ENCODE measurements at regions not wholly inside any gene's neighbourhood (a gene's known extent, or its start where the extent isn't known, plus 50 kb on each side); places are given as distances from the start of the nearest gene placed in this dataset.
A peak's percentile ranks its signal among the peaks of the same experiment; 100 is the strongest.

DNA sequence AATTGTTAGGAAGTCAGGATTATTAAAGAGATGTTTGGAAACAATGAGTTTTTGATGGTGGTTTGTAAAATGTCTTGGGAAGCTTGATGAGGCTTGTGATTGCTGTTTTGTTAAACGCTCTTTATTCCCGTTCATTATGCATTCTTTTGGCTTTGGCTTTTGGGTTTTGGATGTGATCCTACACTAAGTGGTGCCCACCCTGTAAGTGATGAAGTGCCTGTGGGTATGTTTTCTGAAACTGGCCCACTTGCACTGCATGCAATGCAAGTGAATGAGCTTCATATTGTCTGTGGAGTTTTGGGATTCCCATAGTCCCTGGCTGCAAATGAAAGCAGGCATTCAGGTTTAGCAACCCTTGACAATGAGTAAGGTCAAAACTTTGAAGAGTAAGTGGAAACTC, 1035.5 kb upstream of the WWC1 start:
- no peak overlapping the region for H3K27ac ChIP-seq (ENCODE audit: low read depth, low read length)
- no peaks in the 10 kb centered on the region for H3K4me1 ChIP-seq (ENCODE audit: insufficient read depth, low read length)
- no peak for DNase-seq
- Mint-ChIP-seq H3K9me3 (peaks cover 0 to 10% (median 3%) of the 10 kb centered on the region in 8 donors), H3K4me3 (no peak overlapping the region), H3K36me3 (no peaks in the 10 kb centered on the region), H3K4me1 (no peaks in the 10 kb centered on the region), H3K27ac (peak overlapping the region in 1 of 7 donors; percentile 30), H3K27me3 (no peaks in the 10 kb centered on the region)
- no peak overlapping the region for H3K4me3 ChIP-seq (ENCODE audit: low read length in 2 of 2)
- H3K9me3 ChIP-seq (ENCODE audit: control insufficient read depth in 1 of 2, low read length in 2 of 2) = no peaks in the 10 kb centered on the region
- intact Hi-C loops (cut with micrococcal nuclease) = no loop called here
- no peaks in the 10 kb centered on the region for H3K36me3 ChIP-seq (ENCODE audit: insufficient read depth, low read length)
- POLR2A ChIA-PET (ENCODE audit: partially characterized antibody) = no interaction called here
- no peaks in the 10 kb centered on the region for H3K27me3 ChIP-seq (ENCODE audit: insufficient read depth, low read length)
- CTCF ChIA-PET (ENCODE audit: partially characterized antibody) = no interaction called here

DNA sequence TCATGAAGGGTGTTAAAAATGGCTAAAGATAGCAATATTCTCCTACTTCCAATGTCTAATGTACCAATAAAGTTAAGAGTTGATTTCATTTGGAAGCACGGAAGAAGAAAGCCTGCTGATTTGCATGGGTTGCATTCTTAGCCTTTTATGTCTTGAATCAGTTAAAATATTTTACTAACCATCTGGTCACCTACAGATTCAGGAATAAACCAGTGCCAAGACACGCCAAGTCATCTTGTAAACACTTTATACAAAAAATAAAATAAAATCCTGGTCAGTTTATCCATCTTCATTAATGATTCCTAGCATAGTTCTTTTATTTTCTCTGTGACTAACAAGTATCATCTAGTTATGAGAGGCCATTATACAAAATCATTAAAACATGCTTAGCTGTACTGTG, 1031.6 kb upstream of the WWC1 start:
- Histone ChIP-seq H3K9me3 (ENCODE audit: control insufficient read depth in 1 of 2, low read length in 2 of 2) (no peaks in the 10 kb centered on the region), H3K27me3 (ENCODE audit: insufficient read depth, low read length) (no peaks in the 10 kb centered on the region), H3K36me3 (ENCODE audit: insufficient read depth, low read length) (no peaks in the 10 kb centered on the region), H3K4me1 (ENCODE audit: insufficient read depth, low read length) (no peaks in the 10 kb centered on the region), H3K4me3 (ENCODE audit: low read length in 2 of 2) (no peak overlapping the region), H3K27ac (ENCODE audit: low read depth, low read length) (no peak overlapping the region)
- no peak for DNase-seq
- peaks cover 0 to 7% (median 2%) of the 10 kb centered on the region in 8 donors for H3K9me3 Mint-ChIP-seq
- no peaks in the 10 kb centered on the region for H3K36me3 Mint-ChIP-seq
- H3K4me3 Mint-ChIP-seq = no peak overlapping the region
- H3K27ac Mint-ChIP-seq = no peak overlapping the region
- no peaks in the 10 kb centered on the region for H3K27me3 Mint-ChIP-seq
- POLR2A ChIA-PET (ENCODE audit: partially characterized antibody) = no interaction called here
- CTCF ChIA-PET (ENCODE audit: partially characterized antibody) = no interaction called here
- no peaks in the 10 kb centered on the region for H3K4me1 Mint-ChIP-seq
- intact Hi-C loops (cut with micrococcal nuclease) = no loop called here

DNA sequence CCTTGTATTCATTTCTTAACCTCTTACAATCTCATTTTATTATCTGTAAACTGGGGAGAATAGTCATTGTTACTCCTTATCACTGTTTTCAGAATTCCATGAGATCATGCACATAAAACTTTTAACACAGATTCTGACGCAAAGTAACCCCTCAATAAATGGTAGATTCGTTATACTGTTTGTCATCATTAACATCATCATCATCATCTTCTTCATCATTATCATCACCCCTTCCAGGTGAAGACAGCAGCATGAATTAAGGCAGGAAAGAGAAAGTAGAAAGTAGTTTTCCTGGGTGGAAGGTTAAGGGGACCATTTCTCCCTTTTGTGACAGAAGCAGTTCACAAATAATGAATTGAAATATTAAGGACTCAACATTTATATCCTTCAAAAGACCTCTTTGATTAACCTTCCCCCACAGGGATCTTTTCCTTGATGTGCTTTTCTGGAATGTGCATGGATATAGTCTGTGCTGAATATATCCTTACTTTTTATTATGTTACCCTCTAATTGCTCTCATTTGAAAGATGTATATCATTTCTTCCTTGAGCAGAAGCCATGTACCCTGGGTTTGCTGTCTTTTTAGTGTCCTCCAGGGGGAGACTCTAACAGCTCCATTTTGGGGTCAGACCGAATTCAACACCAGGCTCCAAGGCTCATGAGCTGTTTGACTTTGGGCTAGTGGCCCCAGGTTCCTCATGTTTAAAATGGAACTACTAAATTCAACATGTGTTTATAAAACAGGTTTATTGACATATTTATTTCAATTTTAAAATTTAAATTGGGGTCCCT, 1029.9 kb upstream of the WWC1 start:
- intact Hi-C loops (cut with micrococcal nuclease) = no loop called here
- Histone ChIP-seq H3K4me1 (ENCODE audit: insufficient read depth, low read length) (no peaks in the 10 kb centered on the region), H3K9me3 (ENCODE audit: control insufficient read depth in 1 of 2, low read length in 2 of 2) (no peaks in the 10 kb centered on the region), H3K36me3 (ENCODE audit: insufficient read depth, low read length) (no peaks in the 10 kb centered on the region), H3K4me3 (ENCODE audit: low read length in 2 of 2) (no peak overlapping the region), H3K27ac (ENCODE audit: low read depth, low read length) (no peak overlapping the region), H3K27me3 (ENCODE audit: insufficient read depth, low read length) (no peaks in the 10 kb centered on the region)
- no peaks in the 10 kb centered on the region for H3K36me3 Mint-ChIP-seq
- peaks cover 0 to 7% (median 2%) of the 10 kb centered on the region in 8 donors for H3K9me3 Mint-ChIP-seq
- POLR2A ChIA-PET (ENCODE audit: partially characterized antibody) = no interaction called here
- CTCF ChIA-PET (ENCODE audit: partially characterized antibody) = no interaction called here
- H3K4me1 Mint-ChIP-seq = no peaks in the 10 kb centered on the region
- H3K27ac Mint-ChIP-seq = no peak overlapping the region
- H3K4me3 Mint-ChIP-seq = no peak overlapping the region
- DNase-seq = no peak
- H3K27me3 Mint-ChIP-seq = no peaks in the 10 kb centered on the region

DNA sequence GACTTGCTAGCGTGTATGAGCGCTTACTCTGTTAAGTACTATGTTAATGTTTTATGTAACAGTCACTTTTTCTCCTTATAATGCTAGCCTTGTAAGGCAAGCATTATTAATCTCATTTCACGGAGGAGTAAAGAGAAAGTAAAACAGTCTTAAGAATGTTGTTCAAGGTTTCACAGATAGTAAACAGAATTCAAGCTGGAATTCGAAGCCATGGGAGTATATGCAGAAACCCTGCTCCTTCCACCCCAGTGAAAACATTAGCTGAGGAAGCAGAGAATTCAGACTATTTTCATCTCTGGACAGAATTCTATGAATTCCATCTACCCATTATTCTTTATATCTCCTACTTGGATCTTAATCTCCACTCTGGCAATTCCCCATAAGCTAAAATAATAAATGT, 1028.3 kb upstream of the WWC1 start:
- Histone ChIP-seq H3K9me3 (ENCODE audit: control insufficient read depth in 1 of 2, low read length in 2 of 2) (no peaks in the 10 kb centered on the region), H3K4me3 (ENCODE audit: low read length in 2 of 2) (no peak overlapping the region), H3K27ac (ENCODE audit: low read depth, low read length) (no peak overlapping the region), H3K27me3 (ENCODE audit: insufficient read depth, low read length) (no peaks in the 10 kb centered on the region), H3K36me3 (ENCODE audit: insufficient read depth, low read length) (no peaks in the 10 kb centered on the region), H3K4me1 (ENCODE audit: insufficient read depth, low read length) (no peaks in the 10 kb centered on the region)
- H3K27me3 Mint-ChIP-seq = no peaks in the 10 kb centered on the region
- peaks cover 0 to 7% (median 2%) of the 10 kb centered on the region in 8 donors for H3K9me3 Mint-ChIP-seq
- no peaks in the 10 kb centered on the region for H3K36me3 Mint-ChIP-seq
- no peak for DNase-seq
- intact Hi-C loops (cut with micrococcal nuclease) = no loop called here
- ChIA-PET CTCF (ENCODE audit: partially characterized antibody) (no interaction called here), POLR2A (ENCODE audit: partially characterized antibody) (no interaction called here)
- H3K27ac Mint-ChIP-seq = no peak overlapping the region
- no peak overlapping the region for H3K4me3 Mint-ChIP-seq
- no peaks in the 10 kb centered on the region for H3K4me1 Mint-ChIP-seq

DNA sequence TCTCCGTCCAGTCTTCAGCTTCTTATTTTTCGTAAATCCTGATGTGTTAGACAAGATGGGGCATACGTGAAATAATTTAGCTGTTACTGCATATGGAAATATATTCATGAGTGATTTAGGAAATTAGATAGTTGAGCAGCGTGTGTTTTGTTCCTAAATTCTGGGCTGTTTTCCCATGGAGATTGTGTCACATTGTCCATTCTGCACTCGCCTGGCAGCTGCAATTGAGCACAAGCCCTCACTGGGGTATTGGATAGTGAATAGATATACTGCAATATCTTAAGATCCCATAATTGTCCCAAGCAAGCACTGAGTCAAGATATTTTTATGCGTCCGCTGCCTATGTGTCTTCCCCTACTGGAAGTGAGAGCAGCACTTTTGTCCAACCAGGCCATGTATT, 1027.1 kb upstream of the WWC1 start:
- Mint-ChIP-seq H3K9me3 (peaks cover 0 to 7% (median 2%) of the 10 kb centered on the region in 8 donors), H3K27ac (no peak overlapping the region), H3K27me3 (no peaks in the 10 kb centered on the region), H3K4me1 (no peaks in the 10 kb centered on the region), H3K4me3 (no peak overlapping the region), H3K36me3 (no peaks in the 10 kb centered on the region)
- DNase-seq = no peak
- Histone ChIP-seq H3K27me3 (ENCODE audit: insufficient read depth, low read length) (no peaks in the 10 kb centered on the region), H3K9me3 (ENCODE audit: control insufficient read depth in 1 of 2, low read length in 2 of 2) (no peaks in the 10 kb centered on the region), H3K4me3 (ENCODE audit: low read length in 2 of 2) (no peak overlapping the region), H3K36me3 (ENCODE audit: insufficient read depth, low read length) (no peaks in the 10 kb centered on the region), H3K27ac (ENCODE audit: low read depth, low read length) (no peak overlapping the region), H3K4me1 (ENCODE audit: insufficient read depth, low read length) (no peaks in the 10 kb centered on the region)
- CTCF ChIA-PET (ENCODE audit: partially characterized antibody) = no interaction called here
- POLR2A ChIA-PET (ENCODE audit: partially characterized antibody) = no interaction called here
- intact Hi-C loops (cut with micrococcal nuclease) = no loop called here

DNA sequence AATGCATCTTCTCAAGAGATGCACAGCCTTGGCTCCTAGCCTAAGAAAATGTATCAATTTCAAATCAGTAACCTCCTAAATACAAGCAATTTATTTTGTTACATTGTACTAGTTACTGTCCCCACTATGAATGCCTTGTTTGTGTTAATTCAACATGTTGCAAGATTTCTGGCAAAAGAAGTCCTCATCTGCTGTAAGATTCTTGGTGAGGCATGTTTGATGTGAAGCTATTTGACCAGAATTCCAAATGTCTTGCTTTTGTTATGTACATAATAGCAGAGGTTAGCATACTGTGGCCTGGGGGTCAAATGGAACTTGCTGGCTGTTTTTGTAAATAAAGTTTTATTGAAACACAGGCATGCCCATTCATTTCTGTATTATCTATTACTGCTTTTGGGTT, 1023.1 kb upstream of the WWC1 start:
- no peaks in the 10 kb centered on the region for H3K36me3 ChIP-seq (ENCODE audit: insufficient read depth, low read length)
- H3K4me1 Mint-ChIP-seq = no peaks in the 10 kb centered on the region
- intact Hi-C loops (cut with micrococcal nuclease) = no loop called here
- H3K27me3 ChIP-seq (ENCODE audit: insufficient read depth, low read length) = no peaks in the 10 kb centered on the region
- H3K27ac ChIP-seq (ENCODE audit: low read depth, low read length) = no peak overlapping the region
- H3K9me3 ChIP-seq (ENCODE audit: control insufficient read depth in 1 of 2, low read length in 2 of 2) = no peaks in the 10 kb centered on the region
- no peak overlapping the region for H3K4me3 Mint-ChIP-seq
- no peaks in the 10 kb centered on the region for H3K36me3 Mint-ChIP-seq
- no peak overlapping the region for H3K4me3 ChIP-seq (ENCODE audit: low read length in 2 of 2)
- DNase-seq = no peak
- ChIA-PET POLR2A (ENCODE audit: partially characterized antibody) (no interaction called here), CTCF (ENCODE audit: partially characterized antibody) (no interaction called here)
- H3K27ac Mint-ChIP-seq = no peak overlapping the region
- H3K4me1 ChIP-seq (ENCODE audit: insufficient read depth, low read length) = no peaks in the 10 kb centered on the region
- peaks cover 0 to 3% (median 0%) of the 10 kb centered on the region in 8 donors for H3K9me3 Mint-ChIP-seq
- H3K27me3 Mint-ChIP-seq = no peaks in the 10 kb centered on the region

DNA sequence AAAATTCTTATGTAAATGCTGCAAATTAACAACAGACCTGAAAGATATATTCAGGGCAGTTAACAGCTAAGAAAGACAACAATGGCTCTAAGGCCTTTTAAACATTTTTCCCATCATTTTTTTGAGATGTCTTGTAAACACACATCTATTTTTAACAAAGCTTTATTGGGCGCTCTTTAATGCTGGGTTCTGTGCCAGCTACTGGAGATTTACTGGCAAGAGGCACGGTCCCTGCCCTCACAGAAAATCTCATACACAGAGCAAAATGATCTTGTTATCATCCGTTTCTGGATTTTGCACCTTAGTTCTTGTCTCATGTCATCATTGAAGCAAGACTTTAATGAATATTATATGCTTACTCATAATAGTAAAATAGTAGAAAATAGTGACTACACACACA, 1022.3 kb upstream of the WWC1 start:
- Histone ChIP-seq H3K4me1 (ENCODE audit: insufficient read depth, low read length) (no peaks in the 10 kb centered on the region), H3K9me3 (ENCODE audit: control insufficient read depth in 1 of 2, low read length in 2 of 2) (no peaks in the 10 kb centered on the region), H3K4me3 (ENCODE audit: low read length in 2 of 2) (no peak overlapping the region), H3K27me3 (ENCODE audit: insufficient read depth, low read length) (no peaks in the 10 kb centered on the region), H3K27ac (ENCODE audit: low read depth, low read length) (no peak overlapping the region), H3K36me3 (ENCODE audit: insufficient read depth, low read length) (no peaks in the 10 kb centered on the region)
- CTCF ChIA-PET (ENCODE audit: partially characterized antibody) = no interaction called here
- H3K9me3 Mint-ChIP-seq = peaks cover 0 to 3% (median 0%) of the 10 kb centered on the region in 8 donors
- no peak overlapping the region for H3K4me3 Mint-ChIP-seq
- H3K27me3 Mint-ChIP-seq = no peaks in the 10 kb centered on the region
- H3K4me1 Mint-ChIP-seq = no peaks in the 10 kb centered on the region
- POLR2A ChIA-PET (ENCODE audit: partially characterized antibody) = no interaction called here
- no peak for DNase-seq
- no peak overlapping the region for H3K27ac Mint-ChIP-seq
- intact Hi-C loops (cut with micrococcal nuclease) = no loop called here
- H3K36me3 Mint-ChIP-seq = no peaks in the 10 kb centered on the region

DNA sequence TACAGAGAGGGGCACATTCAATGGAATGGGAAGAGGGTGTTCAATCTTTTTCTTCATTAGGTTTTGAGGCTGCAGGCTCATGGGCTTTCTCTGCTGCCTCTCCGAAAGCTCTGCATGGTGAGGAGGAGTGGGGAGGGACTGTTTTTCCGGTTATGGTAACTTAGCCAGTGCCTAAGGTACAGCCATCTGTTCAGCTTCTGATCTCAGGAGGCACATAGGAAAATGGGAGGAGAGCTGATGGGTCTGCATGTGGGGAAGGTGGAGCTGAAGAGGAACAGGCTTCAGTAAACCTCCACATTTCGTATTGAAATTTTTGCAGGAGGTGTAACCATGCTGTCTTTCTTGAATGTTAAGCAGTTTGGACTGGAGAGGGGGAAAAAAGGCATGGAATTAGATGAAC, 1020.4 kb upstream of the WWC1 start:
- Mint-ChIP-seq H3K4me3 (no peak overlapping the region), H3K4me1 (no peaks in the 10 kb centered on the region), H3K36me3 (no peaks in the 10 kb centered on the region), H3K27me3 (no peaks in the 10 kb centered on the region), H3K9me3 (peaks cover 0 to 3% (median 0%) of the 10 kb centered on the region in 8 donors), H3K27ac (no peak overlapping the region)
- intact Hi-C loops (cut with micrococcal nuclease) = no loop called here
- DNase-seq = no peak
- CTCF ChIA-PET (ENCODE audit: partially characterized antibody) = no interaction called here
- Histone ChIP-seq H3K27me3 (ENCODE audit: insufficient read depth, low read length) (no peaks in the 10 kb centered on the region), H3K9me3 (ENCODE audit: control insufficient read depth in 1 of 2, low read length in 2 of 2) (no peaks in the 10 kb centered on the region), H3K4me3 (ENCODE audit: low read length in 2 of 2) (no peak overlapping the region), H3K27ac (ENCODE audit: low read depth, low read length) (no peak overlapping the region), H3K36me3 (ENCODE audit: insufficient read depth, low read length) (no peaks in the 10 kb centered on the region), H3K4me1 (ENCODE audit: insufficient read depth, low read length) (no peaks in the 10 kb centered on the region)
- POLR2A ChIA-PET (ENCODE audit: partially characterized antibody) = no interaction called here

All from CD4-positive, alpha-beta memory T cell (primary cell).